Dermis microvascular lymphatic vessel endothelial cell (primary cell): ENCODE measurements at regions not wholly inside any gene's neighbourhood (a gene's known extent, or its start where the extent isn't known, plus 50 kb on each side); places are given as distances from the start of the nearest gene placed in this dataset.

Source experiments
- DNase-seq, 2 donors: peaks; one replicate each; pipeline versions ENCODE4 v3.0.0 to v3.0.0-alpha.2; 2010; ENCODE audit warnings: low read depth in 2 of 2

- no peak for DNase-seq
Observed at GRCh38 chr7:41878309-41879295, 175.7 kb upstream of the INHBA start.

GRCh38 chr7:41877118-41877517 is 174.2 kb upstream of the INHBA start:
- DNase-seq = no peak

- no peak for DNase-seq
Observed at GRCh38 chr7:41875513-41875912, 172.6 kb upstream of the INHBA start.

- no peak for DNase-seq
Observed at GRCh38 chr7:41874201-41874785, 171.4 kb upstream of the INHBA start.

- DNase-seq = no peak
Observed at GRCh38 chr7:41873741-41874140, 170.9 kb upstream of the INHBA start.

GRCh38 chr7:41872966-41873365 is 170.1 kb upstream of the INHBA start:
- DNase-seq = no peak

GRCh38 chr7:41870461-41871138 is 167.7 kb upstream of the INHBA start:
- DNase-seq = no peak

GRCh38 chr7:41869997-41870396 is 167.1 kb upstream of the INHBA start:
- DNase-seq = no peak

- no peak for DNase-seq
Observed at GRCh38 chr7:41869596-41869995, 166.7 kb upstream of the INHBA start.

GRCh38 chr7:41869091-41869490 is 166.2 kb upstream of the INHBA start:
- no peak for DNase-seq

- DNase-seq = no peak
Observed at GRCh38 chr7:41867639-41868280, 164.9 kb upstream of the INHBA start.

- no peak for DNase-seq
Observed at GRCh38 chr7:41862261-41862660, 159.4 kb upstream of the INHBA start.

GRCh38 chr7:41861642-41862041 is 158.8 kb upstream of the INHBA start:
- DNase-seq = no peak

GRCh38 chr7:41858201-41858600 is 155.3 kb upstream of the INHBA start:
- DNase-seq = no peak

- no peak for DNase-seq
Observed at GRCh38 chr7:41855798-41856197, 152.9 kb upstream of the INHBA start.

GRCh38 chr7:41847606-41848005 is 144.7 kb upstream of the INHBA start:
- DNase-seq = no peak

- DNase-seq = no peak
Observed at GRCh38 chr7:41847151-41847550, 144.3 kb upstream of the INHBA start.

- no peak for DNase-seq
Observed at GRCh38 chr7:41842956-41843355, 140.1 kb upstream of the INHBA start.

- DNase-seq = no peak
Observed at GRCh38 chr7:41837916-41838315, 135.0 kb upstream of the INHBA start.

GRCh38 chr7:41835976-41836530 is 133.2 kb upstream of the INHBA start:
- no peak for DNase-seq
